ENCODE measurements at regions not wholly inside any gene's neighbourhood (a gene's known extent, or its start where the extent isn't known, plus 50 kb on each side); places are given as distances from the start of the nearest gene placed in this dataset.

- TF ChIP-seq JUND (IDR thresholded peaks at IDR 0.05; ENCODE audit: low read depth) = no peak
- DNase-seq (ENCODE audit: low read depth in 1 of 2, low spot score in 1 of 2) = peak in 1 of 2 experiments; percentile 38
- in situ Hi-C loops (cut with HindIII; ENCODE audit: low pct_unique_long_range_greater_than_20kb, low sequenced_read_pairs) = no loop called here
These were observed 321.9 kb upstream of the RASGRP1 start for GRCh38 chr15:38886315-38887163.

DNA sequence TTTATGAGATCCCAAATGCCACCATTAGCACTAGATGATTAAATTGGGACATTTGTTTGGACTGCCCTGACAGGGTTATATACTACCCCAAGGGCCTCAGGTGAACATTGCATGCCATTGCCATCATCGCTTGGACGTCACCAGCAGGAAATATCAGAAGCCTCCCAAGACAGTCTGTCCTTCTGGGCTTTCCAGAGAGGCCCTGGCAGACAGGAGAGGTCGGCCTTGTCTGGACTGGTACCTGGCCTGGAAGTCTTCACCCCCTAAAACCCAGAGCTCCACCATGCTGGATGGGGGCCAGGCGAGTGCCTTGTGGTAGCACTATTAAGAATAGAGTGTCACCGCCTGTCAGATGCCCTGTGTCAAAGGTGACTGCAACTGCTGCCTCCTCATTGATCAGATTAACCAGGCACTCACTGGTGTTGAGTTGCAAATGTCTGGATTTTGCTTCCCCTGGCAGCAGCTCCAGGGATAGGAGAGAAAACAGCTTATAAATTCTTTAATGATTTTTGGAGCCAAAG is 324.1 kb upstream of the RASGRP1 start:
- DNase-seq (ENCODE audit: low read depth in 1 of 2, low spot score in 1 of 2) = peak in 1 of 2 experiments; percentile 51
- TF ChIP-seq JUND (IDR thresholded peaks at IDR 0.05; ENCODE audit: low read depth) = no peak
- in situ Hi-C loops (cut with HindIII; ENCODE audit: low pct_unique_long_range_greater_than_20kb, low sequenced_read_pairs) = no loop called here

DNA sequence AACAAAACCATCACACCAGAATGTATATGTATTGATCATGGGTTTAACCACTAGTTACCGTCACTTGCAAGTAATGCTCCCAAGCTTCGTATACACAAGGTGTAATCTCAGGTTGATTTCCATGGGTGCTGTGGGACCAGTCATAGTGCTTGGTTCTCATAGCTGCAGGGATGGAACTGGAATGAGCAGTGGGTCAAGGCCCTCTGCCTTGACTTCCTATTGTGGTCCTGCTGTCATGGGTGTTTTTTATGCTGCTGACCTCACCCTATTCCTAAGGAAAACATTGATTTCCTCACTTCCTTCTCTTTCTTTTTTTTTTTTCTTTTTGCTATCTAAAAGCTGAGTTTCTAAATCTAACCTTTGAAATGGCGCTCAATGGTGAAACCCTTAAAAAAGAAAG is 325.6 kb upstream of the RASGRP1 start:
- in situ Hi-C loops (cut with HindIII; ENCODE audit: low pct_unique_long_range_greater_than_20kb, low sequenced_read_pairs) = no loop called here
- DNase-seq (ENCODE audit: low read depth in 1 of 2, low spot score in 1 of 2) = no peak
- no peak for TF ChIP-seq JUND (IDR thresholded peaks at IDR 0.05; ENCODE audit: low read depth)

- in situ Hi-C loops (cut with HindIII; ENCODE audit: low pct_unique_long_range_greater_than_20kb, low sequenced_read_pairs) = no loop called here
These were observed 329.3 kb upstream of the RASGRP1 start for GRCh38 chr15:38893925-38894242.

DNA sequence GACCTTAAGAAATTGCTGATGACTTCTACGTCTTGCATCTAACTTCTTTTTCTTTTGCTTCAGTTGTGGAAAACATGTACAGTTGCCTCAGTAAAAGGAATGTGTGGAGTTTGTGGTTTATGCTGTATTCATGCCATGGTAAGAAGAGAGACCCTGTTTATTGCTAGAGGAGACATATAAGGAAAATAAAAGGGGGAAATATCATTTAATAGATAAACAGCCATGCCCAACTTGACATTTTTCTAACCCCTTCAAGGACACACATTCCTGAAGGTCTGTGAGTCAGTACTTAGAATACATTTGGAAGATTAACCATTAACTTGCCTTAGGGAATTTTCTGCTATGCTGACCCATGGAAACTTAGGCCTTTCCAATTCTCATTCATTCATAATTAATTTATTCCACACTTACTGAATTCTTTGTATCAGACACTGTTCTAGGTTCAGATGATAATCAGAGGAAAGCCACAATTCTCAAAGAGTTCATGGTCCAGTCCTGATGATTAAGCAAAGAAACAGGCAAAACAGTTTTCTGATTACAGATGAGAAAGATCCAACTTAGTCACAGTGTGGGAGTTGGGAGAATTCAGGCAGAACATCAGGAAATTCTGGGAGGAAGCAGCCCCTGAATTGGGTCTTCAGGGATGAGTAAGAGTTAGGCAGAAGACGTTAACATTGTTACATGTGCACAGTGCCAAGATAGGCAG is 329.8 kb upstream of the RASGRP1 start:
- DNase-seq (ENCODE audit: low read depth in 1 of 2, low spot score in 1 of 2) = no peak
- TF ChIP-seq JUND (IDR thresholded peaks at IDR 0.05; ENCODE audit: low read depth) = no peak
- in situ Hi-C loops (cut with HindIII; ENCODE audit: low pct_unique_long_range_greater_than_20kb, low sequenced_read_pairs) = no loop called here

More at GRCh38 chr15:38893925-38894242, 329.3 kb upstream of the RASGRP1 start:
- no peak for DNase-seq (ENCODE audit: low read depth in 1 of 2, low spot score in 1 of 2)
- TF ChIP-seq JUND (IDR thresholded peaks at IDR 0.05; ENCODE audit: low read depth) = no peak

DNA sequence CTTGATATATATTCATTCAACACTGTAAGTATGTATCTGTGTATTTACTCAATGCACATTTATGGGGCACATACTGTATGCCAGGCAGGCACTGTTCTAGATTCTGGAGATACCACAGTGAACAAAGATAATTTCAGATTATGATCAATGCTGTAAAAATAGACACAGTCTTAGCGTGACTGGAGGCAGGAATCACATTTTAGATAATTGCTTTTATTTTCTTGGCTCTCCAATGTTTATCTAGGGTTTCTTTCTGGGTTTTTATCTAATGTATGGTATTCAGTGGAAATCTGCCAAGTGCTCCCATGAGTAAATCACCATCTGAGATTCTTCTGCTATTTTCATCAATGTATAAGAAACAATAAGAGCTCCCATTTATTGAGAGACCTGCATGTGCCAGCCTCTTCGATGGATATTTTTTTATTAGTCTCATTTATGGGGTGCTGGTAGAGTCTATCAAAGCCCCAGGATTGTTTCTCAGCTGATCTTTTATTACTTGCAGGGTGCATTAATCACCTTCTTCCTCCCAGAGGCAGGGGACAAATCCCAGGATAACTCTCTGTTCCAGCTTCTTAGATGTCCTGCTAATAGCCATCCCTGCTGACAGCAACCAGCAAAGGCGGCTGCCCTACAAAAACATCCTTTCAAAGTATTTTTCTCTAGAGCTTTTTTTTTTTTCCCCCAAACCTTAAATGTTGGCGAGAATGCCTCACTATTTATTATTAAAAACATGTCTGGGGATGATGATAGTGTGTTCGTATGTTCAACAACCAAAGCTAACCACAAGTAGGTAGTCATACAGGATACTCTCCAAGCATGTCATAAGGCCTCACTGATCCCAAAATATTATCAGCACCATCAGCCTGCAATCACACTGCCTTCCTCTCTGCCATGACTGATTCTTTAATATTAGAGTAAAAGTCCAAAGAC is 331.0 kb upstream of the RASGRP1 start:
- in situ Hi-C loops (cut with HindIII; ENCODE audit: low pct_unique_long_range_greater_than_20kb, low sequenced_read_pairs) = no loop called here
- TF ChIP-seq JUND (IDR thresholded peaks at IDR 0.05; ENCODE audit: low read depth) = peak; percentile 96
- DNase-seq (ENCODE audit: low read depth in 1 of 2, low spot score in 1 of 2) = peak in 1 of 2 experiments; percentile 58

DNA sequence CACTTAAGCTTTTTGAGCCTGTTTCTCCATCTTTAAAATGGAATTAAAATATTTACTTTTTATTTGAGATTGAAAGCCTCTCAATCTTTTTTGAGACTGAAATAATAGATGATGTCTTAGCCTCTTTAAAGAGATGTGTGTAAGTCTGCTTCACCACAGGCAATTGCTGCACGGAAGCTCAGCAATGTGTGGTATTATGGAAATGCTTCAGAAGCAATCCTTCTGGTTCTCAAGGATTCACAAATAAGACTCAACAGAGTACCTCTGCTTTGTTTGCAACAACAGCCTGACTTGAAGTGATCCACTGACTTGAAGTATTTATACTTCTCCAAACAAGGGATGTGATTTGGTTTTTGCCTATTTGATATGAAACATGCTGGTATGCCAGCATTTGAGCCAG is 332.0 kb upstream of the RASGRP1 start:
- DNase-seq (ENCODE audit: low read depth in 1 of 2, low spot score in 1 of 2) = no peak
- in situ Hi-C loops (cut with HindIII; ENCODE audit: low pct_unique_long_range_greater_than_20kb, low sequenced_read_pairs) = no loop called here
- TF ChIP-seq JUND (IDR thresholded peaks at IDR 0.05; ENCODE audit: low read depth) = no peak

DNA sequence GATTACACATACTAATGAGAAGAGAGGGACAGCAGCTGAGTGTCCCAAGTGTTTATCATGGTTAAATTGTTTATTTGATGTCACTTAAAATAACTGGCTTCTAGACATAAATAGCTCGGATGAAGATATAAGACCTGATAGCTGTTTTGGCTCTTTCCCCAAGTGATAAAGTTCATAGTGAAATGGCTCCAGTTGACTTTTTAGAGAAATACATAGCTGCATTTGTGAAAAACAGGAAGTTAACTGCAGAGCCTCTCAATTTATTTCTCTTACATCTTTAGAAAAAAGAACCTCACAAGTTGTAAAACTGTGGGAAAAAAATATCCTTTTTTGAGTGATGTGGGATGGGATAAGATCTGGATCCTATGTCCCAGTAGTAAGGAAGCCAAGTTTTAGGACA is 332.9 kb upstream of the RASGRP1 start:
- TF ChIP-seq JUND (IDR thresholded peaks at IDR 0.05; ENCODE audit: low read depth) = no peak
- no peak for DNase-seq (ENCODE audit: low read depth in 1 of 2, low spot score in 1 of 2)
- in situ Hi-C loops (cut with HindIII; ENCODE audit: low pct_unique_long_range_greater_than_20kb, low sequenced_read_pairs) = no loop called here

DNA sequence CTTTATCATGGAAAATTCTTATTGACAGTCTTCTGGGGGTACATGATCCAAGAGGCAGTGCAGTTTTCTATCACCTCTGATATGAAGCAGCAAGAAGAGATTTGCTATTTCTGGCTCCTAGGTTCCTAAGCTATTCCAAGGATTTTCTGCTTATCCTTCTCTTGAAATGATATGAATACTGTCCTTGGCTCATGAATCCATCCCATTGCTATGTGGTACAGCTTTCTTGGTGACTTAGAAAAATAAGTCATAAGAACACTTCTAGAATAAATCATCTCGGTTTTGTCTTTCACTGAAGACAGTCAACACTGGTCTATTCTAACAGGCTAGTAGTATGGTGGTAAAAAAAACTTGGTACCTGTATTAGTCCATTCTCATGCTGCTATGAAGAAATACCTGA is 333.6 kb upstream of the RASGRP1 start:
- DNase-seq (ENCODE audit: low read depth in 1 of 2, low spot score in 1 of 2) = no peak
- TF ChIP-seq JUND (IDR thresholded peaks at IDR 0.05; ENCODE audit: low read depth) = no peak
- in situ Hi-C loops (cut with HindIII; ENCODE audit: low pct_unique_long_range_greater_than_20kb, low sequenced_read_pairs) = no loop called here

DNA sequence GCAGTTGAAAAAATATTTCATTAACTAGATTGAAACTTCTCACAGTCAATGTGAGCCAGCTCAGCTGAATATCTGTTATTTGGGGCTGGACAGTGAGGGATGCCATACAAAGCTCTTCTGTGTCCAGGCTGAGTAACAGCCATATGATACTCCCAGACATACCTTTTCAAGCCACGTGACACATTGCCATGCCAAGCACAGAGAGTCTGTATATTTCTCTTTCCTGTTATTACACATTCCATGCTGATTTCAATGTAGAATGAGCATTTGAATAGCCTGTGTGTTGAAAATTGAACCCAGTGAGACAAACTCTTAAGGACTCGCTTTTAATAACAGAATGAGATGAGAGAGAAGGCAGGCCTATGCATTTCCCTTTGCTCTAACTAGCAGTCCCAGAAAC is 334.7 kb upstream of the RASGRP1 start:
- DNase-seq (ENCODE audit: low read depth in 1 of 2, low spot score in 1 of 2) = no peak
- no peak for TF ChIP-seq JUND (IDR thresholded peaks at IDR 0.05; ENCODE audit: low read depth)
- in situ Hi-C loops (cut with HindIII; ENCODE audit: low pct_unique_long_range_greater_than_20kb, low sequenced_read_pairs) = no loop called here

- in situ Hi-C loops (cut with HindIII; ENCODE audit: low pct_unique_long_range_greater_than_20kb, low sequenced_read_pairs) = no loop called here
- TF ChIP-seq JUND (IDR thresholded peaks at IDR 0.05; ENCODE audit: low read depth) = no peak
- DNase-seq (ENCODE audit: low read depth in 1 of 2, low spot score in 1 of 2) = no peak
These were observed 339.7 kb upstream of the RASGRP1 start for GRCh38 chr15:38904298-38904697.

DNA sequence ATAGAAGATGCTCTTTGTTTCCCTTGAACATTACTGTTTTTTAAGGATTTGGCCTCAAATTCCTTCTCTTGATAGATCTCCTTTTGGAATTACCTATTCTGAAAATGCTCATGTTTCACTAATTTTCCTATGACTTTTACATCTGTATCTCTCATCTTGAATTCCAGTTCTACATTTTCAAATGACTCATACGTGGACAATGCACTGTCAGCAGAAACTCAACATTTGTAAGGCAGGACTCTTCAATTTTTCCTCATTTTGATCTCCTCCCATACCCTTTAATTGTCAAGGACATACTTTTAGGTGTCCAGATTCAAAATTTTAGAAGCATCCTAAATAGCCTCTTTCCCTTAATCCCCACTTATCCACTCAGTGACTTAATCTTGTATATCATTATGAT is 341.0 kb upstream of the RASGRP1 start:
- no peak for DNase-seq (ENCODE audit: low read depth in 1 of 2, low spot score in 1 of 2)
- in situ Hi-C loops (cut with HindIII; ENCODE audit: low pct_unique_long_range_greater_than_20kb, low sequenced_read_pairs) = no loop called here
- no peak for TF ChIP-seq JUND (IDR thresholded peaks at IDR 0.05; ENCODE audit: low read depth)
